ENCODE measurements at regions not wholly inside any gene's neighbourhood (a gene's known extent, or its start where the extent isn't known, plus 50 kb on each side); places are given as distances from the start of the nearest gene placed in this dataset.

GRCh38 chr3:34837848-34838741 is 801.2 kb upstream of the ARPP21 start (continued):
- TF ChIP-seq, protein P1, sequence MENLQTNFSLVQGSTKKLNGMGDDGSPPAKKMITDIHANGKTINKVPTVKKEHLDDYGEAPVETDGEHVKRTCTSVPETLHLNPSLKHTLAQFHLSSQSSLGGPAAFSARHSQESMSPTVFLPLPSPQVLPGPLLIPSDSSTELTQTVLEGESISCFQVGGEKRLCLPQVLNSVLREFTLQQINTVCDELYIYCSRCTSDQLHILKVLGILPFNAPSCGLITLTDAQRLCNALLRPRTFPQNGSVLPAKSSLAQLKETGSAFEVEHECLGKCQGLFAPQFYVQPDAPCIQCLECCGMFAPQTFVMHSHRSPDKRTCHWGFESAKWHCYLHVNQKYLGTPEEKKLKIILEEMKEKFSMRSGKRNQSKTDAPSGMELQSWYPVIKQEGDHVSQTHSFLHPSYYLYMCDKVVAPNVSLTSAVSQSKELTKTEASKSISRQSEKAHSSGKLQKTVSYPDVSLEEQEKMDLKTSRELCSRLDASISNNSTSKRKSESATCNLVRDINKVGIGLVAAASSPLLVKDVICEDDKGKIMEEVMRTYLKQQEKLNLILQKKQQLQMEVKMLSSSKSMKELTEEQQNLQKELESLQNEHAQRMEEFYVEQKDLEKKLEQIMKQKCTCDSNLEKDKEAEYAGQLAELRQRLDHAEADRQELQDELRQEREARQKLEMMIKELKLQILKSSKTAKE (IDR thresholded peaks at IDR 0.05; ENCODE audit: low read depth, poor library complexity, severe bottlenecking) = no peak
- no peak for TF ChIP-seq RFX5 (IDR thresholded peaks at IDR 0.05; ENCODE audit: low read depth, low read length)
- TF ChIP-seq, protein P2, sequence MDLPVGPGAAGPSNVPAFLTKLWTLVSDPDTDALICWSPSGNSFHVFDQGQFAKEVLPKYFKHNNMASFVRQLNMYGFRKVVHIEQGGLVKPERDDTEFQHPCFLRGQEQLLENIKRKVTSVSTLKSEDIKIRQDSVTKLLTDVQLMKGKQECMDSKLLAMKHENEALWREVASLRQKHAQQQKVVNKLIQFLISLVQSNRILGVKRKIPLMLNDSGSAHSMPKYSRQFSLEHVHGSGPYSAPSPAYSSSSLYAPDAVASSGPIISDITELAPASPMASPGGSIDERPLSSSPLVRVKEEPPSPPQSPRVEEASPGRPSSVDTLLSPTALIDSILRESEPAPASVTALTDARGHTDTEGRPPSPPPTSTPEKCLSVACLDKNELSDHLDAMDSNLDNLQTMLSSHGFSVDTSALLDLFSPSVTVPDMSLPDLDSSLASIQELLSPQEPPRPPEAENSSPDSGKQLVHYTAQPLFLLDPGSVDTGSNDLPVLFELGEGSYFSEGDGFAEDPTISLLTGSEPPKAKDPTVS (IDR thresholded peaks at IDR 0.05; ENCODE audit: low read depth, low read length) = no peak
- TF ChIP-seq YY1 (IDR thresholded peaks at IDR 0.05; ENCODE audit: low read depth, low read length) = no peak
- TF ChIP-seq POLR2AphosphoS2 (IDR thresholded peaks at IDR 0.05; ENCODE audit: low read depth, low read length) = no peak
- TF ChIP-seq SUZ12 (IDR thresholded peaks at IDR 0.05; ENCODE audit: unreplicated experiment) = no peak
